H1 (cell line): ENCODE measurements at regions not wholly inside any gene's neighbourhood (a gene's known extent, or its start where the extent isn't known, plus 50 kb on each side); places are given as distances from the start of the nearest gene placed in this dataset.

Source experiments
- CTCF ChIA-PET: fragments of 300-600 bp; sonication (Branson Sonifier 250); formaldehyde crosslinking; loops from one replicate; lab custom pipeline; 2021; ENCODE audit not compliant: partially characterized antibody; lab: Charles Lee
- POLR2A ChIA-PET: fragments of 300-600 bp; sonication (Branson Sonifier 250); formaldehyde crosslinking; loops from one replicate; lab custom pipeline; 2021; ENCODE audit warnings: inconsistent platforms; ENCODE audit not compliant: partially characterized antibody; lab: Charles Lee
- DNase-seq, 2 experiments: peaks; one replicate each; pipeline versions ENCODE4 v3.0.0 to v3.0.0-alpha.2; 2010 to 2022; ENCODE audit warnings: low spot score in 2 of 2, low read depth in 1 of 2, mixed read lengths in 1 of 2
- FAIRE-seq: peaks from 2 replicates; lab custom pipeline; 2011; peaks lifted over from hg19 to GRCh38; lab: Jason Lieb, UNC
- H2AFZ ChIP-seq: 2 replicates; pipeline ENCODE4 v1.8.1; 2012; ENCODE audit warnings: low read length, inconsistent platforms
- H2AK5ac ChIP-seq: 2 replicates; pipeline ENCODE4 v1.6.1; 2013; ENCODE audit warnings: low read depth, low read length
- H2BK120ac ChIP-seq: replicated peaks from 2 replicates; pipeline ENCODE3; 2013; ENCODE audit warnings: low read depth, low read length, inconsistent platforms
- H2BK12ac ChIP-seq: 2 replicates; pipeline ENCODE4 v1.6.1; 2013; ENCODE audit warnings: low read depth, low read length
- H2BK15ac ChIP-seq: 2 replicates; pipeline ENCODE4 v1.6.1; 2013; ENCODE audit warnings: low read length
- H2BK20ac ChIP-seq: 2 replicates; pipeline ENCODE4 v1.6.1; 2013; ENCODE audit warnings: low read length
- H2BK5ac ChIP-seq: 2 replicates; pipeline ENCODE4 v1.6.1; 2013; ENCODE audit warnings: low read depth, low read length
- H3K14ac ChIP-seq: 2 replicates; pipeline ENCODE4 v1.6.1; 2013; ENCODE audit warnings: inconsistent platforms; ENCODE audit not compliant: insufficient read length
- H3K18ac ChIP-seq: 2 replicates; pipeline ENCODE4 v1.6.1; 2013; ENCODE audit warnings: low read length; ENCODE audit errors: extremely low read depth
- H3K23ac ChIP-seq: 2 replicates; pipeline ENCODE4 v1.6.1; 2013; ENCODE audit warnings: inconsistent platforms; ENCODE audit not compliant: insufficient read length
- H3K23me2 ChIP-seq: 2 replicates; pipeline ENCODE4 v1.6.1; 2013; ENCODE audit warnings: low read depth, low read length
- H3K27ac ChIP-seq: 2 replicates; pipeline ENCODE4 v1.6.1; 2011; ENCODE audit warnings: low read depth, low read length, inconsistent platforms
- H3K27me3 ChIP-seq, 4 experiments: replicated peaks in 1 of 4; 1 replicate in 1 of 4; 2 replicates in 3 of 4; pipeline versions ENCODE4 v1.6.1 to v1.8.1; 2011 to 2013; ENCODE audit warnings: low read length in 3 of 4, mild to moderate bottlenecking in 3 of 4, inconsistent platforms in 2 of 4, mixed read lengths in 2 of 4, moderate library complexity in 1 of 4; ENCODE audit not compliant: control insufficient read depth in 3 of 4, insufficient read depth in 3 of 4; ENCODE audit errors: extremely low read depth in 1 of 4
- H3K36me3 ChIP-seq, 4 experiments: 2 replicates each; pipeline versions ENCODE4 v1.6.1 to v1.8.1; 2011 to 2013; ENCODE audit warnings: mild to moderate bottlenecking in 4 of 4, low read length in 3 of 4, moderate library complexity in 2 of 4, control low read depth in 1 of 4, inconsistent platforms in 1 of 4; ENCODE audit not compliant: insufficient read depth in 4 of 4, control insufficient read depth in 2 of 4
- H3K4ac ChIP-seq: replicated peaks from 2 replicates; pipeline ENCODE3; 2013; ENCODE audit warnings: low read length, low read depth, mixed read lengths, inconsistent platforms; ENCODE audit not compliant: insufficient read length
- H3K4me1 ChIP-seq, 4 experiments: replicated peaks in 1 of 4; 1 replicate in 1 of 4; 2 replicates in 3 of 4; pipeline versions ENCODE4 v1.6.1 to v1.8.1; 2011 to 2013; ENCODE audit warnings: low read length in 3 of 4, inconsistent platforms in 2 of 4, mixed read lengths in 1 of 4; ENCODE audit not compliant: insufficient read depth in 4 of 4, control insufficient read depth in 3 of 4
- H3K4me2 ChIP-seq, 2 experiments: 2 replicates each; pipeline versions ENCODE4 v1.6.1 to v1.8.1; 2011 to 2013; ENCODE audit warnings: low read depth in 2 of 2, low read length in 2 of 2, control low read depth in 1 of 2, inconsistent platforms in 1 of 2, mild to moderate bottlenecking in 1 of 2; ENCODE audit not compliant: insufficient read depth in 1 of 2
- H3K4me3 ChIP-seq, 4 experiments: fragments of 200-600, 300-600 bp in 1 of 4; sonication (generic), shearing (Covaris generic), sonication (Bioruptor Twin) in 1 of 4; 2 replicates each; pipeline versions ENCODE4 v1.5.1 to v1.8.1; 2011 to 2016; ENCODE audit warnings: low read length in 4 of 4, low read depth in 3 of 4, control low read depth in 2 of 4, inconsistent platforms in 2 of 4, mild to moderate bottlenecking in 2 of 4, mixed read lengths in 1 of 4, moderate library complexity in 1 of 4; ENCODE audit not compliant: insufficient read depth in 2 of 4; ENCODE audit errors: extremely low read depth in 1 of 4
- H3K56ac ChIP-seq: replicated peaks from 2 replicates; pipeline ENCODE3; 2013; ENCODE audit warnings: low read depth, mild to moderate bottlenecking, mixed read lengths, low read length, inconsistent platforms; ENCODE audit not compliant: insufficient read length
- H3K79me1 ChIP-seq: 2 replicates; pipeline ENCODE4 v1.6.1; 2013; ENCODE audit warnings: low read depth, low read length, control low read depth
- H3K79me2 ChIP-seq, 2 experiments: 2 replicates each; pipeline versions ENCODE4 v1.6.1 to v1.8.1; 2012 to 2013; ENCODE audit warnings: low read length in 2 of 2, mild to moderate bottlenecking in 2 of 2, inconsistent platforms in 1 of 2; ENCODE audit not compliant: insufficient read depth in 2 of 2, control insufficient read depth in 1 of 2
- H3K9ac ChIP-seq, 4 experiments: replicated peaks in 1 of 4; 1 replicate in 1 of 4; 2 replicates in 3 of 4; pipeline versions ENCODE4 v1.6.1 to v1.8.1; 2011 to 2013; ENCODE audit warnings: low read depth in 3 of 4, low read length in 3 of 4, control low read depth in 2 of 4, mild to moderate bottlenecking in 2 of 4, moderate library complexity in 2 of 4, inconsistent platforms in 1 of 4; ENCODE audit errors: extremely low read depth in 1 of 4
- H3K9me3 ChIP-seq, 2 experiments: 2 replicates each; pipeline versions ENCODE4 v1.6.1 to v1.8.1; 2012 to 2013; ENCODE audit warnings: mild to moderate bottlenecking in 2 of 2, moderate library complexity in 2 of 2, control low read depth in 1 of 2, inconsistent platforms in 1 of 2, low read depth in 1 of 2, low read length in 1 of 2, mixed read lengths in 1 of 2; ENCODE audit not compliant: insufficient read depth in 2 of 2
- H4K20me1 ChIP-seq, 2 experiments: replicated peaks in 1 of 2; 2 replicates each; pipeline versions ENCODE3 to v1.8.1; 2011 to 2013; ENCODE audit warnings: inconsistent platforms in 2 of 2, low read length in 2 of 2, mild to moderate bottlenecking in 1 of 2; ENCODE audit not compliant: insufficient read depth in 2 of 2, control insufficient read depth in 1 of 2
- H4K5ac ChIP-seq: 2 replicates; pipeline ENCODE4 v1.6.1; 2013; ENCODE audit warnings: low read length, low read depth, mixed read lengths, inconsistent platforms; ENCODE audit not compliant: insufficient read length
- H4K8ac ChIP-seq: 2 replicates; pipeline ENCODE4 v1.8.0; 2013; ENCODE audit warnings: mild to moderate bottlenecking, moderate library complexity, low read length, inconsistent platforms; ENCODE audit not compliant: insufficient read depth; ENCODE audit errors: extremely low read depth
- H4K91ac ChIP-seq: replicated peaks from 2 replicates; pipeline ENCODE3; 2013; ENCODE audit warnings: low read length, mixed read lengths, inconsistent platforms; ENCODE audit not compliant: insufficient read length
- JUN ChIP-seq: IDR thresholded peaks from 2 replicates; pipeline ENCODE4 v1.6.1; 2011; ENCODE audit warnings: low read depth, mild to moderate bottlenecking, improper control_type of control experiment, low read length
- KDM4A ChIP-seq: IDR thresholded peaks from one replicate; pipeline ENCODE4 v1.7.1; 2012; ENCODE audit warnings: low read depth, mild to moderate bottlenecking, moderate library complexity, low read length, inconsistent platforms; ENCODE audit not compliant: severe bottlenecking
- WGBS, 2 experiments: shearing (Covaris generic) in 1 of 2; methylation state at CpG; one replicate each; pipeline versions ENCODE4 v1.1.6 to v1.1.7; 2013 to 2015; ENCODE audit warnings: low lambda C conversion rate in 2 of 2, mixed read lengths in 2 of 2, inconsistent platforms in 1 of 2, low coverage in 1 of 2, missing lambda C conversion rate in 1 of 2; ENCODE audit not compliant: insufficient replicate concordance in 2 of 2, insufficient coverage in 1 of 2, insufficient read length in 1 of 2; ENCODE audit errors: extremely low coverage in 1 of 2, missing lambda C conversion rate in 1 of 2; 5-methylcytosine and 5-hydroxymethylcytosine counted together
- TF ChIP-seq, protein P1 (sequence below): IDR thresholded peaks from 2 replicates; pipeline ENCODE4 v1.6.1; 2012; ENCODE audit warnings: inconsistent platforms

DNA sequence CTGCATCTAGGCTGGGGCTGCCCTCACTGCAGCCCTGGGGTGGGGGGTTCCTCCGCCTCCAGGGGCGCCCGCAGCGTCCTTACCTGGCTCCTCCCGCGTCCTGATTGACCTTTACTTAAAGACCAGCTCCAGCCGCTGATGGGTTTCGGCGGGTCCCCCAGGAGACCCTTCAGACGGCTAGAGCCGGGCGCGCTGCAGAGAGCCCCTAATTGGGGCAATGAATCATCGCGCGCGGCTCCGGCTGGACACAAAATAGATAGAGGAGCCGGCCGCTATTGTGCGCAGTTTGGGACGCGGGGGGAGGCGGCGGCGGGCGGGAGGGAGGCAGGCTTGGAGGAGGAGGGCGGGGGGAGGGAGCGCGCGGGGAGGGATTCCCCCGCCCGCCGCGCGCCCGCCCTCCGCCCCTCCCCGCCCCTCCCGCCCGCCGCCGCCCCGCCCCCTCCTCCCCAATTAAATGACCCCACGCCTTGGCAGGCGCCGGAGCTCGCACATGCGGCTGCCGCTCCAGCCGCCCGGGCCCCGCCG is 56.5 kb upstream of the CIBAR2 start:
- H3K79me2 ChIP-seq = peaks cover 0 to under 1% of the 10 kb centered on the region in 2 experiments; a peak in 1 of 4 replicates
- no peak overlapping the region for H4K8ac ChIP-seq
- H3K18ac ChIP-seq = no peak overlapping the region; the same call in 1 of the 2 replicates
- H3K36me3 ChIP-seq = no peaks in the 10 kb centered on the region
- no peak overlapping the region for H4K5ac ChIP-seq
- peaks cover 1 to 22% (median 15%) of the 10 kb centered on the region in 4 experiments; a peak in 6 of 7 replicates for H3K27me3 ChIP-seq
- H3K79me1 ChIP-seq = 0 out of 2 replicates have a peak, but pooled peaks cover 5% of the 10 kb centered on the region
- no peak overlapping the region for H2BK15ac ChIP-seq
- FAIRE-seq (no peak), DNase-seq (peak in 1 of 2 experiments; percentile 74)
- no peak overlapping the region for H4K91ac ChIP-seq
- H3K9me3 ChIP-seq = no peaks in the 10 kb centered on the region
- H3K27ac ChIP-seq = no peak overlapping the region
- ChIA-PET POLR2A (interaction anchor here (1.7 to 4.4 kb wide), 2 partner anchors 10 to 54 kb away, joined by 6 to 18 read pairs; no protein-coding TSS in a partner anchor), CTCF (interaction anchor here (0.6 to 1.7 kb wide), 8 partner anchors 8 to 275 kb away, joined by 3 to 5 read pairs (median 3); no protein-coding TSS in a partner anchor)
- no peak overlapping the region for H2BK20ac ChIP-seq
- H3K23ac ChIP-seq = no peak overlapping the region
- no peak overlapping the region for H2AFZ ChIP-seq
- H3K4me3 ChIP-seq = peak overlapping the region; percentile 11 to 65 (median 38)
- 2% methylated on average over 21 of the region's 54 CpGs; no CpG with 5 or more reads in 1 of the 2 experiments for WGBS, 2 experiments
- H4K20me1 ChIP-seq = peaks cover 13 to 25% of the 10 kb centered on the region in 2 experiments
- H3K14ac ChIP-seq = no peak overlapping the region
- H3K9ac ChIP-seq = no peak overlapping the region
- no peak overlapping the region for H2BK120ac ChIP-seq
- H3K56ac ChIP-seq = no peak overlapping the region
- H3K4me2 ChIP-seq = peak overlapping the region; percentile 38 to 60
- no peak overlapping the region for H2BK5ac ChIP-seq
- no peak overlapping the region for H3K4ac ChIP-seq
- TF ChIP-seq, protein P1, sequence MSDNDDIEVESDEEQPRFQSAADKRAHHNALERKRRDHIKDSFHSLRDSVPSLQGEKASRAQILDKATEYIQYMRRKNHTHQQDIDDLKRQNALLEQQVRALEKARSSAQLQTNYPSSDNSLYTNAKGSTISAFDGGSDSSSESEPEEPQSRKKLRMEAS = peak; percentile 18; the same call in 1 of the 2 replicates
- TF ChIP-seq KDM4A = peak; percentile 54
- TF ChIP-seq JUN = no peak
- H2BK12ac ChIP-seq = no peak overlapping the region
- H3K23me2 ChIP-seq = peaks cover 6% of the 10 kb centered on the region; the same call in 1 of the 2 replicates
- H2AK5ac ChIP-seq = no peak overlapping the region
- H3K4me1 ChIP-seq = peaks cover 6 to 28% (median 15%) of the 10 kb centered on the region in 4 experiments
